GM19468 (cell line): ENCODE measurements at regions not wholly inside any gene's neighbourhood (a gene's known extent, or its start where the extent isn't known, plus 50 kb on each side); places are given as distances from the start of the nearest gene placed in this dataset.
"Not testable (repeated sequence)": the region's sequence is repeated elsewhere in the genome, so short reads cannot be mapped to it uniquely, and the experiment has no call there.

Experiments
- ATAC-seq: cut with Tn5 transposase; IDR thresholded peaks from one replicate; pipeline ENCODE4 v1.9.1; 2021; ENCODE audit warnings: mild to moderate bottlenecking, moderate library complexity, moderate number of reproducible peaks; ENCODE audit not compliant: unreplicated experiment; ENCODE audit errors: extremely low read depth

GRCh38 chr2:235211056-235211455, 259.2 kb downstream of the SH3BP4 start:
- no peak for ATAC-seq

- ATAC-seq, result no peak
These were observed 260.8 kb downstream of the SH3BP4 start for GRCh38 chr2:235212501-235213158.

- ATAC-seq, result no peak
These were observed 263.4 kb downstream of the SH3BP4 start for GRCh38 chr2:235215248-235215647.

- no peak for ATAC-seq
These were observed 265.1 kb downstream of the SH3BP4 start for GRCh38 chr2:235216901-235217300.

GRCh38 chr2:235217846-235218245, 266.0 kb downstream of the SH3BP4 start:
- ATAC-seq, result no peak

GRCh38 chr2:235218486-235218907, 266.7 kb downstream of the SH3BP4 start:
- no peak for ATAC-seq

- ATAC-seq, result no peak
These were observed 267.2 kb downstream of the SH3BP4 start for GRCh38 chr2:235219048-235219447.

GRCh38 chr2:235220331-235220730, 268.5 kb downstream of the SH3BP4 start:
- no peak for ATAC-seq

GRCh38 chr2:235223011-235223410, 270.8 kb upstream of the AGAP1 start:
- no peak for ATAC-seq

- no peak for ATAC-seq
These were observed 269.4 kb upstream of the AGAP1 start for GRCh38 chr2:235224410-235224809.

GRCh38 chr2:235225261-235225660, 268.6 kb upstream of the AGAP1 start:
- no peak for ATAC-seq

GRCh38 chr2:235227590-235227989, 266.3 kb upstream of the AGAP1 start:
- no peak for ATAC-seq

GRCh38 chr2:235228422-235228821, 265.4 kb upstream of the AGAP1 start:
- not testable (repeated sequence) for ATAC-seq

GRCh38 chr2:235229236-235229635, 264.6 kb upstream of the AGAP1 start:
- ATAC-seq, result no peak

GRCh38 chr2:235230821-235231601, 262.8 kb upstream of the AGAP1 start:
- ATAC-seq, result no peak

- no peak for ATAC-seq
These were observed 261.1 kb upstream of the AGAP1 start for GRCh38 chr2:235232449-235233433.

GRCh38 chr2:235234736-235235135, 259.1 kb upstream of the AGAP1 start:
- ATAC-seq, result no peak

- no peak for ATAC-seq
These were observed 257.7 kb upstream of the AGAP1 start for GRCh38 chr2:235235977-235236767.

- no peak for ATAC-seq
These were observed 255.3 kb upstream of the AGAP1 start for GRCh38 chr2:235238537-235238936.

- ATAC-seq, result no peak
These were observed 253.3 kb upstream of the AGAP1 start for GRCh38 chr2:235240574-235240973.
